Pancreas (tissue), 10 donors: ENCODE measurements at regions not wholly inside any gene's neighbourhood (a gene's known extent, or its start where the extent isn't known, plus 50 kb on each side); places are given as distances from the start of the nearest gene placed in this dataset.

Source experiments
- ATAC-seq, 4 donors: fragments of 200-7000 bp; cut with Tn5 transposase; one replicate each; pipeline versions ENCODE4 v1.8.0 to v1.9.1; 2020; ENCODE audit warnings: mild to moderate bottlenecking in 4 of 4, moderate library complexity in 4 of 4
- DNase-seq, 6 donors: peaks; one replicate each; pipeline ENCODE4 v3.0.0-alpha.2; 2020
- FAIRE-seq: peaks from 2 replicates; lab custom pipeline; 2012; peaks lifted over from hg19 to GRCh38; lab: Jason Lieb, UNC
- H3K27ac ChIP-seq, 4 donors: fragments of 200-600 bp; sonication (generic); 1 replicate in 3 of 4; 2 replicates in 1 of 4; pipeline versions ENCODE4 v1.5.0 to v1.8.0; 2020
- H3K27me3 ChIP-seq, 4 donors: fragments of 200-600 bp; one replicate each; pipeline ENCODE4 v1.8.0; 2021
- H3K36me3 ChIP-seq, 3 donors: fragments of 200-600 bp; sonication (generic) in 1 of 3; one replicate each; pipeline versions ENCODE4 v1.5.0 to v1.8.0; 2020 to 2021
- H3K4me1 ChIP-seq, 3 donors: fragments of 200-600 bp; one replicate each; pipeline ENCODE4 v1.8.0; 2021
- H3K4me3 ChIP-seq, 4 donors: fragments of 200-600 bp; sonication (generic) in 2 of 4; one replicate each; pipeline versions ENCODE4 v1.5.0 to v1.8.0; 2020 to 2021
- H3K9me3 ChIP-seq, 4 donors: fragments of 200-600 bp; one replicate each; pipeline ENCODE4 v1.8.0; 2021
- WGBS, 2 donors: extraction: QIAGEN DNeasy Blood & Tissue Kit; methylation state at CpG; one replicate each; pipeline ENCODE4 v1.1.7; 2013; 5-methylcytosine and 5-hydroxymethylcytosine counted together
- intact Hi-C, 3 donors: fragments of 100-400 bp; cut with DNase I; formaldehyde crosslinking; loops; one replicate each; pipeline versions ENCODE4 v1.11.1 to v1.14.2; 2022
- TF ChIP-seq, protein P1 (sequence below), 4 donors: fragments of 200-600 bp; sonication (generic) in 3 of 4; IDR thresholded peaks; one replicate each; pipeline versions ENCODE4 v1.5.0 to v1.8.0; 2021; ENCODE audit warnings: antibody characterized with exemption in 4 of 4
- donor health status: healthy with polysubstance abuse.
- donor health status: DM: no; HTN: no; CAD: no; lungs with moderate emphysema.
- donor health status: DM: no; HTN: no; CAD: no.
- donor health status: control.
- donor health status: control.
- donor health status: Bipolar disorder and iron deficiency.
- donor health status: DM: yes; HTN: yes; CAD: no.
- donor health status: DM: no; HTN: no; CAD: no.
- donor health status: DM: no; HTN: no; CAD: no.
- donor health status: DM: yes; HTN: yes; CAD: no.

DNA sequence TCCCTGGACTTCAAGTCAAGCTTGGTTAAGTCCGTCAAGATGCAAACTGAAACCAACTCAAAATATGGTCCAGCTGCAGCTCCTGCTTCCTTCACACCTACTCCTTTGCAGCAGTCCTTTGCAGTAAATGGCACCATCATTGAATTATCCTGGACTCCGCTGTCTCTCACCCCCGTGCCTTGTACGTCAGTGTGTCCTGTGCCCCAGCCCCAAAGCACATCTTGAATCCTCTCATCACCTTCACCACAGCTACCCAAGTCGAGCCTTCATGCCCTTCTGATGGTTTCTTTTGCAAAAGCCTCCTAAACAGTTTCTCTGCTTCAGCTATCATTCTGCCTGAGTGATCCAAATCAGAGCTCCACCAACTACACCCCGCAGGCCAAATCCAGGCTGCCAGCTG lies 88.4 kb upstream of the LEP start:
- intact Hi-C loops: no loop called here
- no peak for ATAC-seq
- no peaks in the 10 kb centered on the region for H3K36me3 ChIP-seq
- 71 to 75% methylated on average over 6 of the region's 6 CpGs for WGBS, 2 donors
- no peak overlapping the region for H3K4me3 ChIP-seq
- H3K9me3 ChIP-seq: no peaks in the 10 kb centered on the region
- H3K27ac ChIP-seq: no peak overlapping the region
- FAIRE-seq: no peak
- no peaks in the 10 kb centered on the region for H3K27me3 ChIP-seq
- H3K4me1 ChIP-seq: no peaks in the 10 kb centered on the region
- DNase-seq: no peak
- TF ChIP-seq, protein P1, sequence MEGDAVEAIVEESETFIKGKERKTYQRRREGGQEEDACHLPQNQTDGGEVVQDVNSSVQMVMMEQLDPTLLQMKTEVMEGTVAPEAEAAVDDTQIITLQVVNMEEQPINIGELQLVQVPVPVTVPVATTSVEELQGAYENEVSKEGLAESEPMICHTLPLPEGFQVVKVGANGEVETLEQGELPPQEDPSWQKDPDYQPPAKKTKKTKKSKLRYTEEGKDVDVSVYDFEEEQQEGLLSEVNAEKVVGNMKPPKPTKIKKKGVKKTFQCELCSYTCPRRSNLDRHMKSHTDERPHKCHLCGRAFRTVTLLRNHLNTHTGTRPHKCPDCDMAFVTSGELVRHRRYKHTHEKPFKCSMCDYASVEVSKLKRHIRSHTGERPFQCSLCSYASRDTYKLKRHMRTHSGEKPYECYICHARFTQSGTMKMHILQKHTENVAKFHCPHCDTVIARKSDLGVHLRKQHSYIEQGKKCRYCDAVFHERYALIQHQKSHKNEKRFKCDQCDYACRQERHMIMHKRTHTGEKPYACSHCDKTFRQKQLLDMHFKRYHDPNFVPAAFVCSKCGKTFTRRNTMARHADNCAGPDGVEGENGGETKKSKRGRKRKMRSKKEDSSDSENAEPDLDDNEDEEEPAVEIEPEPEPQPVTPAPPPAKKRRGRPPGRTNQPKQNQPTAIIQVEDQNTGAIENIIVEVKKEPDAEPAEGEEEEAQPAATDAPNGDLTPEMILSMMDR (IDR thresholded peaks at IDR 0.05): no peak

DNA sequence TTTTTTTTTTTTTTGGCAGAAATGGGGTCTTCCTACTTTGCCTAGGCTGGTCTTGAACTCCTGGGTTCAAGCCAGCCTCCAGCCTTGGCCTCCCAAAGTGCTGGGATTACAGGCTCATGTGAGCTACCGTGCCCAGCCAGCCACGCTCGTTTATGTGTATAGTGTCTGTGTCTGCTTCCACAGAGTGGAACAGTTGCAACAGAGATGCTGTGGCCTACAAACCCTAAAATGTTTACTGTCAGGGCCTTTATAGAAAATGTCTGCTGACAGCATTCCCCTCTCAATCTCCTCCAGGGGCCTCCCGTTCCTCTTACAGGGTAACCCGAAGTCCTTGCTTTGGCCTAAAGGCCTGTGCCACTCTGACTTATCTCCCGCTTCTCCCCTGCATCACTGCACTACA lies 87.6 kb upstream of the LEP start:
- H3K4me1 ChIP-seq: no peaks in the 10 kb centered on the region
- no peak for DNase-seq
- no peaks in the 10 kb centered on the region for H3K9me3 ChIP-seq
- H3K27me3 ChIP-seq: no peaks in the 10 kb centered on the region
- no peak overlapping the region for H3K27ac ChIP-seq
- intact Hi-C loops: no loop called here
- H3K4me3 ChIP-seq: no peak overlapping the region
- WGBS, 2 donors: 90 to 93% methylated on average over 6 of the region's 6 CpGs
- TF ChIP-seq, protein P1 (IDR thresholded peaks at IDR 0.05): no peak
- no peak for ATAC-seq
- no peaks in the 10 kb centered on the region for H3K36me3 ChIP-seq
- FAIRE-seq: no peak

DNA sequence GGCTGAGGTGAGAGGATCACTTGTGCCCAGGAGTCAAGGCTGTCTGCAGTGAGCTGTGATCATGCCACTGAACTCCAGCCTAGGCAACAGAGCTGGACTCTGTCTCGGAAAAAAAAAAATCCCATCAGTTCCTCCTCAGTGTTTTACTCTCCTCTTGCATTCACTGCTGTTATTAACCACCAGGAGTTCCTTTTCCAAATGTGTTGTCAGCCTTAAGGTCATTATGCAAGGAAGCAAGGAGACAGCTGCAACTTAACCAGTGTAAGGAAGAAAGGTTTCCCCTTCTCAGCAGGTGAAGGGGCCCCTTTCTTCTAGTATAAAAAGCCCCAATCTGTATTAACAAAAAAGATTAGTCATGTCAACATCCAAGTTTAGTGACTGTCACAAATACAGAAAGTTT lies 86.6 kb upstream of the LEP start:
- DNase-seq: no peak
- no peak for ATAC-seq
- Histone ChIP-seq H3K4me3 (no peak overlapping the region), H3K9me3 (no peaks in the 10 kb centered on the region), H3K27ac (no peak overlapping the region), H3K36me3 (no peaks in the 10 kb centered on the region), H3K4me1 (no peaks in the 10 kb centered on the region), H3K27me3 (no peaks in the 10 kb centered on the region)
- TF ChIP-seq, protein P1 (IDR thresholded peaks at IDR 0.05): no peak
- 76 to 79% methylated on average over 1 of the region's 1 CpG for WGBS, 2 donors
- intact Hi-C loops: no loop called here
- FAIRE-seq: no peak

DNA sequence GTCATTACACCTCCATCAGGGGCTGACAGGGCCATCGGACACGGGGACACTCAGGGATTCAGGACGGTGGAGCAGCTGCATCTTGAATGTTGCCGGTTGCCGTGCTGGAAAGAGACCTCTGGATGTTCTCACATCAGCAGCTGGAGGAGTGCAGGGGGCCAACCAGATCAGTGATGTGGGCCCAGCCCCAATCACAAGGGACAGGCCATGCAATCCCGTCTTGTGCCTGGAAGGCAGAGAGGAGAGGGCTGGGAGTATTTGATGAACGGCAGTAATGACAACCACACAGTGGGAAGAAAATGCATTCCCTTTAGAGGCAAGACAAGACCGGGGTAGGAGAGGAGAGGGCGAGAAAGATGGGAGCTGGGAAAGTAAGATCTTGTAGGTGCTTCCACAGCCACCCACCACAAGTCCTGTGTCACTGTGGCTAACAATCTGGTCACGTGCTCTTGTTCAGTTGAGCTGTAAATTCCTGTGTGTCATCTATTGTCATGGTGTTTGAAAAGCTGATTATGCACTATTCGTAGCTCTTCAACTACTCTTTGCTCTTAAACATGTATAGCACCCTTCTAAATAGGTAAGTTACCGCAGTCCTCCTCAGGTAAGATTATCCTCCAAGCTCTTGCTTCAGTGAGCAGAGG lies 85.9 kb upstream of the LEP start:
- Histone ChIP-seq H3K27me3 (no peaks in the 10 kb centered on the region), H3K4me3 (no peak overlapping the region), H3K36me3 (no peaks in the 10 kb centered on the region), H3K27ac (no peak overlapping the region), H3K9me3 (no peaks in the 10 kb centered on the region), H3K4me1 (no peaks in the 10 kb centered on the region)
- WGBS, 2 donors: 73 to 77% methylated on average over 12 of the region's 12 CpGs
- TF ChIP-seq, protein P1 (IDR thresholded peaks at IDR 0.05): no peak
- DNase-seq (no peak), FAIRE-seq (no peak), ATAC-seq (no peak)
- intact Hi-C loops: no loop called here

DNA sequence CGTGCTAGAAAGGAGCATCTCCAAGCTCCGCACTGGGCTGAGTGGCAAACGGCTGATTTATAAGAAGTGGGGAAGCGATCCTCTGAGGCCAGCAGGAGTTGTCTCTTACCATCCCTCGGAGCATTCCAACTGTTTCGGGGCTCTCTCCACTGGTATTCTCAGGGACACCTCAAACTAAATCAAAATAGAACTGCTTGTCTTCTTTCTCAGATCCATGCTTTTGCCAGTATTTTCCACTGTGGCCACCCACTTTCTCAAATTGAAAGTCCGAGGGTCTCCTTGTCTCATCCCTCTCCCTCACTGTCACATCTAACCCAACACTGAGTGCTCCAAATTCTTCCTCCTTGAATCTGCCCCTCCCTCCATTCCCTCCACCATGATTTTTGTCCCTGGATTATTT lies 83.2 kb upstream of the LEP start:
- no peak for DNase-seq
- Histone ChIP-seq H3K27me3 (no peaks in the 10 kb centered on the region), H3K9me3 (no peaks in the 10 kb centered on the region), H3K27ac (no peak overlapping the region), H3K36me3 (no peaks in the 10 kb centered on the region), H3K4me3 (no peak overlapping the region), H3K4me1 (no peaks in the 10 kb centered on the region)
- ATAC-seq: no peak
- FAIRE-seq: no peak
- intact Hi-C loops: no loop called here
- WGBS, 2 donors: 79 to 83% methylated on average over 7 of the region's 7 CpGs
- TF ChIP-seq, protein P1 (IDR thresholded peaks at IDR 0.05): no peak
